ENCODE measurements at regions not wholly inside any gene's neighbourhood (a gene's known extent, or its start where the extent isn't known, plus 50 kb on each side); places are given as distances from the start of the nearest gene placed in this dataset.
A peak's percentile ranks its signal among the peaks of the same experiment; 100 is the strongest.

- no peak for DNase-seq (ENCODE audit: low spot score)
These were observed 139.5 kb downstream of the KIF18A start for GRCh38 chr11:27968461-27968860.

DNA sequence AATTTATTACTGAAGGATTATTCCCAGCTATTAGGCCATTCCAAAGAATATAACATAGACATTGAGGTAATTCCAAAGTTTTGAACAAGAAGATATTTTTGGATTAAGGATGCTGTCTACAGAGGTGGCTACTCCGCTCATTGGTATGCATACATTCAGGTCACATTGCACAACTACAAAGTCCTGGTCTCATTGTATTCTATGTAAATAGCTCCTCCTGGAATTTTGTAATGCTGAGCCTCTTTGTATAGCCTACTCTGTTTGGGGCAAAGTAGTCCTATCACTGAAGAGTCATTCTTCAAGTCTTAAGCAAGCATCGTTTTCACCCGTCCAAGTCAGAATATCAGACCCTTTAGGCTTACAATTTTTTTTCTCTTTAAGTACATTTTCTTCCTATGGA is 142.4 kb downstream of the KIF18A start:
- no peak for DNase-seq (ENCODE audit: low spot score)

- DNase-seq (ENCODE audit: low spot score) = no peak
These were observed 144.6 kb downstream of the KIF18A start for GRCh38 chr11:27963370-27963769.

DNA sequence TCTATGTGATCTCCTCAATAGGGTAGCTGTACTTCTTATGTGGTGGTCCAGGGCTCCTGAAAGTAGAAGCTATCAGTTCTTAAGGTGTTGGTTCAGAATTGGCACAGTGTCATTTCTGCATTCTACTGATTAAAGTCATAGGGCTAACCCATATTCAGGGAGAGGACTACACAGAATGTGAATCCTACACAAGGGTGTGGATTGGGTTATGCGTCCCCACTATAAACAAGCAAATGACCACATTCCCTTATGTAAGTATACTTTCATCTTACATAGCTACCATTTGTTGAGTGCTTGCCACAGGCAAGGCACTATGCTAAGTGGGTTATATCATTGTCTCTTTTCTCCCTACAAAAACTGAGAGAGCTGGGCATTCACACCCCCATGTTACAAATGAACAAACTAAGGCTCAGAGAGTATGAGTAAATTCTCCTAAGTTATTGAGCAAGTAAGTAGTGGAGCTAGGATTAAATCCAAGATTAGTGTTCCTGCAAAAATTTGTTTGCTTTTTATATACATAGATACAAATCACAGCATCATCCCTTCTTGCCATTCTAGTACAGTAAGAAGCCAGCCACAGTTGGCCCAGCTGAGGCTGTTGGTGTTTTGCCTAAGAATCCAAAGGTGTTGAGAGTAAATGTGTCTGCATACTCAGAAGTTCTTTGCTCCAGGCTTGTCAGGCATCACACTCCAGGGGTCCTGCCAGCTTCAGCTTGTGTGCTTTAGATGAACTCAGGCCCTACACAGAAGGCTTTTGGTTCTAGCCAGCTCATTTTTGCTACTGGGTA is 157.8 kb downstream of the KIF18A start:
- no peak for DNase-seq (ENCODE audit: low spot score)

- DNase-seq (ENCODE audit: low spot score) = no peak
These were observed 162.6 kb downstream of the KIF18A start for GRCh38 chr11:27945348-27945747.

DNA sequence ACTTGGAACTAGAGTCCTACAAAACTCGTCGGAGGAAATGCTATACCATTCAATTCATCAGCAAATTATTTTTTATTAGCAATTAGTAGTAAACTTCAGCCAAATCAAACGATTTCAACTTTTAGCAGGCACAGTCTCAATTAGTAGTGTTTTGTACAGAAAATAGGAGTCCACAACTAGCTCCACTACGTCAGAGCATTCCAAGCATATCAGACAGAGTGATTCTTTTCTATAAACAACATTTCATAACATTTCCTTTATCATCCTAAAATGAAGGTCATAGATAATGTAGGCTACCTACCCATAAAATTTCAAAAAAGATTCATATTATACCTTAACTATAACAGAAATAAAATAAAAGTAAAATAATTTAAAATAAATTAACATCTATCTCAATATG is 169.9 kb downstream of the KIF18A start:
- no peak for DNase-seq (ENCODE audit: low spot score)

- DNase-seq (ENCODE audit: low spot score) = peak; percentile 73
These were observed 173.2 kb downstream of the KIF18A start for GRCh38 chr11:27934830-27935145.

DNA sequence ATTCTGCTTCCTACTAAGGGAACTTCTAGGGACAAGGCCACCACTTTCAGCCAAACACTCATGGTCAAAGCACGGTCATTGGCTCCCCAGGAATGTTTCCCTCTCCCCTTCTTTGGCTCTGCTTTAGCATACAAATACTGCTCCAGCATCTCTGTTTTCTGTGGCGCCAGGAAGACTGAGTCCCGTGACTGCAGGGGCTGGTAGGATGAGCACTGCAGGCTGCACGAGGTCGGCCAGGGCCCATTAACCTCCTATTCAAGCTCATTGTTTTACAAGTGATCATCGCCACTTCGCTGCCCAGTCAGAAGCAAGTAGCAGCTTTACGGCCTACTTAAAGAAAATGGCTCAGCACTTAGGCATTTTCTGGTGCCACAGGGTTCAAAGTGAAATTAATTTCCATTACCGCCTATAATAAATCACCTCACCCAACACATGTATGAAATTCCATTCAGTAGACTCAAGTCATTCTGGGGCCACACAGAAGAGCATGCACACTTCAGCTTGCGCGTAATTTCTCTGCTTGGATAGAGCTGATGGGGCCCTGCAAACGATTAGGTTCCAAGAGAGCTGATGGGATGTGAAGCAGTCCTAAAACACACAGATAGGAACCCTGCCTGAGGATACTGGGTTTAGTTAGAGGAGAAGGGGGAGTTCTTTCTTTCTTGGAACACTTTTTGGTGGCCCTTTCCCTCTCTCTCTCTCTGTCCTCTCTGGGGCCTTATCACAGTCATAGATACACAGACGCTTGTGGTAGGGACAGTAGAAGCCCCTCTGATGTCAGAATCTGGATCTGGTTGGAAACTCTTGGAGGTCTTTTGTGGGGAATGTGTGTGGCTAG is 173.7 kb downstream of the KIF18A start:
- peak; percentile 75 for DNase-seq (ENCODE audit: low spot score)

- no peak for DNase-seq (ENCODE audit: low spot score)
These were observed 176.2 kb downstream of the KIF18A start for GRCh38 chr11:27931770-27932169.

- no peak for DNase-seq (ENCODE audit: low spot score)
These were observed 177.0 kb downstream of the KIF18A start for GRCh38 chr11:27930946-27931345.

DNA sequence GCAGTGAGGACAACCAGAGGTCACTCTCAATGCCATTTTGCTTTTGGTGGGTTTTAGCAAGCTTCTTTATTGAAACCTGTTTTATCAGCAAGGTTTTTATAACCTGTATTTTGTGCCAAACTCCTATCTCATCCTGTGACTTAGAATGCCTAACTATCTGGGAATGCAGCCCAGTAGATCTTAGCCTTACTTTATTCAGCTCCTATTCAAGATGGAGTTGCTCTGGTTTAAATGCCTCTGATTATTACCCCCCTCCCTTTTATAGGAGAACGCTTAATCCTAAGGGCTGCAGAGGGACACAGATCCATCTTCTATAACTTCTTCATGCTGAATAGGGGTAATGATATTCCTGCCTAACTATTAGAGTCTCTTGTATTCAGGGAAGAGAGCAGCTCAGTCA is 179.1 kb downstream of the KIF18A start:
- no peak for DNase-seq (ENCODE audit: low spot score)

DNA sequence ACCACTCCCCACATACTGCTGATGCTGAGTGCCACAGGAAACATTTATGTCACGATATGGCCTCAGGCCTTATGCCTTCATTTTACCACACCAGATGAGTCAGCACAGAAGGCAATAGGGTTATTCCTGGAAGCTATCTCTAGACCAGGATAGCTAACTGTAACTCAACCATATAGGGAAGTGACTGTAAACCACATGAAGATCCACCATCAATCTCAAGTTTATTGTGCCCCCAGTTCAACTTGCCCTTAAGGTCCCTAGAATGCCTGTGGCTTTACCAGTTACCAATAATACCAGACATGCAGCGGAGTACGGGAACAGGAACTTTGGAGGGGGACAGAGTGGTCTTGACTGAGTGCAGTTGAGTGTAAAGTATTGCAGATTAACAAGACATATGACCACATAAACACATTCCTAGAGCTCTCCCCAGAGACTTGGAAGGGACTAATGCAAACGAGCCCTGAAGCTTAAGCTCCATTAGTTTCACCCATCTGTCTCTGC is 180.9 kb downstream of the KIF18A start:
- DNase-seq (ENCODE audit: low spot score) = peak; percentile 27

DNA sequence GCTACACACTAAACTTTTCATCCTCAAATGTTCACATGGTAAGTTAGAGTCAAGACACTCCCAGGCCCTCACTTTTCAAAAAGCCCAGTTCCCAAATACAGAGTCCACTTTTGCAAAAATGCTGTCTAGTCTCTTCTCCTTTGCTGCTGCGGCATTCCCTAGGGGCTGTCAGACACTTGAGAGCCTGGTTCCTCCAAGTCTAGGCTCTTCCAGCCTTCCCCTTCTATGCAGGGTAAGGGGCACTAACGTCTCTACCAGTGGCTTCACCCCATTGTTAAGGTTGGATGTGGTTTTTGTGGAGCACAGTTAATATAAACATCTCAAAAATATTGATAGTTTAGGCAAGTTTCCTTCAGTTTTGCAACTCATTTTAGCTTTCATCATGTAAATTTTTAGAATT is 181.5 kb downstream of the KIF18A start:
- no peak for DNase-seq (ENCODE audit: low spot score)

GRCh38 chr11:27921472-27921871 is 186.5 kb downstream of the KIF18A start:
- no peak for DNase-seq (ENCODE audit: low spot score)

GRCh38 chr11:27916541-27917100 is 191.3 kb downstream of the KIF18A start:
- DNase-seq (ENCODE audit: low spot score) = no peak

DNA sequence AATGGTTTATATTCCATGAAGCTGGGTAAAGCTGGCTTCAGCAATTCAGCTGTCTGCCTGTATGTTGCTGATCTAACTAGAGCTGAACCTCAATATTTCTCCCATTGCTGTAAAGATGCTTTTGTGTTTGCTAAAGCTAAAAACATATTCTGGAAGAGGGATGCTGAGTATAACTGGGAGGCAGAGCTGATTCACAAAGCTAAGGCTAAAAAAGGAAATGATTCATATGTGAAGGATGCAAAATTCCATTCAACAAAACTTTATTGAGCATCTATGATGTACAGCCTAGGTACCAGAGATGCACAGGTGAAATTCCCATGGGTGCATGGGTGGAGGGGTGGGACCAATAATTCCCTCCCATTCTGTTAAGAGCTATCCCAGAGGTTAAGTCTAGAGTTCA is 193.9 kb downstream of the KIF18A start:
- DNase-seq (ENCODE audit: low spot score) = no peak

DNA sequence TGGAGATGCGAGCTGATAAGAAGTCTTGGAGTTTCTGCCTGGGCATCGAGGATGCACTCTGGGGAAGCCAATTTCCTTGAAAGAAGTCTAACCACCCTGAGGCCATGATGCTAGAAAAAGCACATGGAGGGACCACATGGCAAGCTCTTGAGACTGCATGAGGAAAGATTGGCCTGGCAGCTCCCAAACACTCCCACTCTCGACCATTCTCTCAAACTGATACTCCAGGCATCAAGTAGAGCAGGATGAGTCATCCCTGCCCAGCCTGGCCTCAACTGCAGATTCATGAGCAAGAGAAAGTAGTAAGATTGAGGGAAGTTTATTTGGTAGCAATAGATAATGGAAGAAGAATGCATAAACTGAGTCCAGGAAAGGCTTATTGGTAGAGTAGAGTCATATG is 194.3 kb downstream of the KIF18A start:
- DNase-seq (ENCODE audit: low spot score) = no peak

GRCh38 chr11:27912916-27913315 is 195.0 kb downstream of the KIF18A start:
- DNase-seq (ENCODE audit: low spot score) = no peak

DNA sequence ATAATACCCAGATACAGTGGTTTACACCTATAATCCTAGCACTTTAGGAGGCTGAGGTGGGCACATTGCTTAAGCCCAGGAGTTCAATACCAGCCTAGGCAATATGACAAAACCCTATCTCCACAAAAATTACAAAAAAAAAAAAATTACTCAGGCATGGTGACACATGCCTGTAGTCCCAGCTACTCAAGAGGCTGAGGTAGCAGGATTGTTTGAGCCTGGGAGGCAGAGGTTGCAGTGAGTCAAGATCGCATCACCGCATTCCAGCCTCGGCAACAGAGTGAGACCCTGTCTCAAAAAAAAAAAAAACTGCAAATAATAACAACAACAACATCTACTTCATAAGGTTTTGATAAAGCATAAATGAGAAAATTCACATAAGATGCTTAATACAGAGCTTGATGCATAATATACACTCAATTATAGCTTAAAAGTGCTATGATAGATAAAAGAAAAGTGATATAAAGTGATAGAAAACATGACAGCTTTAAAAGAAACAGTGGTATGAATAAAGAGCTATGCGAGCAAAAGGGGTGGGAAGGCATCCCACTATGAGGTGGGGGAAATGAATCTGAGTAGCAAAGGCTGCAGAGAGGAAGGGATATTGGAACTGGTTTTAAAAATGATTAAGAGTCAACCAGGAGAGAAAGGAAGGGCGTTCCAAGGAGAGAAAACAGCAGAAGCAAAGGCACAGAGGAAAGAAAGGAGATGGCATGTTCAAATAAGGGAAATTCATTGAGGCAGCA is 197.6 kb downstream of the KIF18A start:
- no peak for DNase-seq (ENCODE audit: low spot score)

GRCh38 chr11:27909386-27909785 is 198.6 kb downstream of the KIF18A start:
- no peak for DNase-seq (ENCODE audit: low spot score)

GRCh38 chr11:27908621-27909020 is 199.3 kb downstream of the KIF18A start:
- DNase-seq (ENCODE audit: low spot score) = no peak

DNA sequence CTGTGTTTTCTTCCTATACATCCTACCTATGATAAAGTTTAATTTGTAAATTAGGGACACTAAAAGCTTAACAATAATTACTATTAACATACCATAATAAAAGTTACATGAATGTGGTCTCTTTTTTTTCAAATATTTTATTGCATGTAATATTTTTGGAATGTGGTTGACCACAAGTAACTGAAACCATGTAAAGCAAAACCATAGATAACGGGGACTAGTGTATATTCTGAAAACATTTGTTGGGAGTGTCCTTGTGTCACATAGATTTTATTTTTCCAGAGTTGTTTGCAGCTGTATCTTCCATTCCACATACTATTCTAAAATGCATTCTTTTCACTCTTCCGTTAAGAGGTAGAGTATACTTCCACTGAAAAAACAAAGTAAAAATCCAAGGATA is 200.4 kb downstream of the KIF18A start:
- no peak for DNase-seq (ENCODE audit: low spot score)

Data from AG08396 (cell line).